ENCODE measurements at regions not wholly inside any gene's neighbourhood (a gene's known extent, or its start where the extent isn't known, plus 50 kb on each side); places are given as distances from the start of the nearest gene placed in this dataset.

DNA sequence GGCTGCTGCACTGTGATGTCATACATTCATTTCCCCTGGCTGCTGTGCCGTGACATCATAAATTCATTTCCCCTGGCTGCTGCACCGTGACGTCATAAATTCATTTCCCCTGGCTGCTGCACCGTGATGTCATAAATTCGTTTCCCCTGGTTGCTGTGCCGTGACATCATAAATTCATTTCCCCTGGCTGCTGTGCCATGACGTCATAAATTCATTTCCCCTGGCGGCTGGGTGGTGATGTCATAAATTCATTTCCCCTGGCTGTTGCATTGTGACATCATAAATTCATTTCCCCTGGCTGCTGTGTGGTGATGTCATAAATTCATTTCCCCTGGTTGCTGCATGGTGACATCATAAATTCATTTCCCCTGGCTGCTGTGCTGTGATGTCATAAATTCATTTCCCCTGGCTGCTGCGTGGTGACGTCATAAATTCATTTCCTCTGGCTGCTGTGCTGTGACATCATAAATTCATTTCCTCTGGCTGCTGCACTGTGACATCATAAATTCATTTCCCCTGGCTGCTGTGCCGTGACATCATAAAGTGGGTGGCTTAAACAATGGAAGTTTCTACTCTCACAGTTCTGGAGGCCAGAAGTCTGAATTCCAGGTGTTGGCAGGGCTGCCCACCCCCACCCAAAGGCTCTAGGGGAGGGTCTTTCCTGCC lies 301.1 kb downstream of the SHANK2 start:
- TF ChIP-seq, protein P1, sequence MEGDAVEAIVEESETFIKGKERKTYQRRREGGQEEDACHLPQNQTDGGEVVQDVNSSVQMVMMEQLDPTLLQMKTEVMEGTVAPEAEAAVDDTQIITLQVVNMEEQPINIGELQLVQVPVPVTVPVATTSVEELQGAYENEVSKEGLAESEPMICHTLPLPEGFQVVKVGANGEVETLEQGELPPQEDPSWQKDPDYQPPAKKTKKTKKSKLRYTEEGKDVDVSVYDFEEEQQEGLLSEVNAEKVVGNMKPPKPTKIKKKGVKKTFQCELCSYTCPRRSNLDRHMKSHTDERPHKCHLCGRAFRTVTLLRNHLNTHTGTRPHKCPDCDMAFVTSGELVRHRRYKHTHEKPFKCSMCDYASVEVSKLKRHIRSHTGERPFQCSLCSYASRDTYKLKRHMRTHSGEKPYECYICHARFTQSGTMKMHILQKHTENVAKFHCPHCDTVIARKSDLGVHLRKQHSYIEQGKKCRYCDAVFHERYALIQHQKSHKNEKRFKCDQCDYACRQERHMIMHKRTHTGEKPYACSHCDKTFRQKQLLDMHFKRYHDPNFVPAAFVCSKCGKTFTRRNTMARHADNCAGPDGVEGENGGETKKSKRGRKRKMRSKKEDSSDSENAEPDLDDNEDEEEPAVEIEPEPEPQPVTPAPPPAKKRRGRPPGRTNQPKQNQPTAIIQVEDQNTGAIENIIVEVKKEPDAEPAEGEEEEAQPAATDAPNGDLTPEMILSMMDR (IDR thresholded peaks at IDR 0.05): no peak
- TF ChIP-seq POLR2A (IDR thresholded peaks at IDR 0.05): no peak
